NT2/D1 (cell line): ENCODE measurements at regions not wholly inside any gene's neighbourhood (a gene's known extent, or its start where the extent isn't known, plus 50 kb on each side); places are given as distances from the start of the nearest gene placed in this dataset.

Experiments used
- SUZ12 ChIP-seq: IDR thresholded peaks from 2 replicates; pipeline ENCODE4 v1.6.1; 2011; ENCODE audit not compliant: insufficient read length, insufficient read depth; ENCODE audit errors: extremely low read depth
- YY1 ChIP-seq: IDR thresholded peaks from 2 replicates; pipeline ENCODE4 v1.6.1; 2011; ENCODE audit not compliant: insufficient read length, insufficient read depth
- ZNF274 ChIP-seq: IDR thresholded peaks from 2 replicates; pipeline ENCODE4 v1.6.1; 2011; ENCODE audit warnings: mild to moderate bottlenecking, low read depth, low read length

- no peak for TF ChIP-seq YY1
- TF ChIP-seq ZNF274: no peak
- TF ChIP-seq SUZ12: no peak
Observed at GRCh38 chr1:193681422-193681821, 495.0 kb upstream of the B3GALT2 start.
